Stimulated activated CD8-positive, alpha-beta memory T cell treated with anti-CD3 and anti-CD28 coated beads, Interleukin-2, amount 100 ng/mL, for 1 hour (primary cell): ENCODE measurements at regions not wholly inside any gene's neighbourhood (a gene's known extent, or its start where the extent isn't known, plus 50 kb on each side); places are given as distances from the start of the nearest gene placed in this dataset.

Source experiments
- DNase-seq, 2 donors: peaks; one replicate each; pipeline ENCODE4 v3.0.0-alpha.2; 2020; ENCODE audit warnings: low read depth in 2 of 2

- DNase-seq, result no peak
Observed at GRCh38 chr13:79668201-79668752, 187.3 kb downstream of the NDFIP2 start.

- DNase-seq, result no peak
Observed at GRCh38 chr13:79667771-79668170, 186.8 kb downstream of the NDFIP2 start.

GRCh38 chr13:79663977-79664636 is 183.2 kb downstream of the NDFIP2 start:
- no peak for DNase-seq

GRCh38 chr13:79663435-79663834 is 182.5 kb downstream of the NDFIP2 start:
- no peak for DNase-seq

- no peak for DNase-seq
Observed at GRCh38 chr13:79662882-79663281, 181.9 kb downstream of the NDFIP2 start.

DNA sequence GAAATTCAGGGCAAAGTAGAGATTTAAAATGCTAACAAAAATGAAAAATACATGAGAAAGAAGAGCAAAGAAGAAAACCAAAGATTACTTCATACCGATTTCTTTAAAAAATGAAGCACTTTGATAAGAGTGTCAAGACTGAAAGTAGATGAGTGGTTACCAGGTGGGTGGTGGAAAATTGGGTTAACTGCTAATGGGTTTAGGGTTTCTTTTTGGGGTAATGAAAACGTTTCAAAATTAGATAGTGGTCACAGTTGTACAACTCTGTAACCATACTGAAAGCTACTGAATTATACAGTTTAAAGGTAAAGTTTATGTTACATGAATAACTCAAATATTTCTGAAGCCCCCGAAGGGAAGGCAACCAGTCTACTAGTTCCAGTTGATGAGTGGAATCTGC is 179.4 kb downstream of the NDFIP2 start:
- no peak for DNase-seq

DNA sequence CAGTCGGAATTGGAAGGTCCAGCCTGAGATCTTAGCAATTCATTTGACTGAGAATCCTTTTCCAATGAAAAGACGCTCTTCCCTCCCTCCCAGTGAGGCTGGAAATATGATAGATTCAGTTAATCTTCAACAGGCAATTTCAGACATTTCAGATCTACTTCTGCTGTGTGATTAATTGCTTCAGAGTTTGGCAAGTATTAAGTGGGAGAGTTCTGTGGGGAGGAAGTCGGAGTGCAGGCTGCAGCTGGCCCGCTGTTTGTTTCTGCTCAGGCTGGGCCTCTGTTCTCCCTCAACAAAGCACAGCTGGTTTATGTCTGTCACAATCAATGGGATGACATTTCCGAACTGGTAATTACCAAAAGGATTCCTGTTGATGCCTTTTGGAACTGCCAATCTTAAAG is 178.2 kb downstream of the NDFIP2 start:
- no peak for DNase-seq

- no peak for DNase-seq
Observed at GRCh38 chr13:79658333-79658975, 177.5 kb downstream of the NDFIP2 start.

- no peak for DNase-seq
Observed at GRCh38 chr13:79655509-79655908, 174.6 kb downstream of the NDFIP2 start.

DNA sequence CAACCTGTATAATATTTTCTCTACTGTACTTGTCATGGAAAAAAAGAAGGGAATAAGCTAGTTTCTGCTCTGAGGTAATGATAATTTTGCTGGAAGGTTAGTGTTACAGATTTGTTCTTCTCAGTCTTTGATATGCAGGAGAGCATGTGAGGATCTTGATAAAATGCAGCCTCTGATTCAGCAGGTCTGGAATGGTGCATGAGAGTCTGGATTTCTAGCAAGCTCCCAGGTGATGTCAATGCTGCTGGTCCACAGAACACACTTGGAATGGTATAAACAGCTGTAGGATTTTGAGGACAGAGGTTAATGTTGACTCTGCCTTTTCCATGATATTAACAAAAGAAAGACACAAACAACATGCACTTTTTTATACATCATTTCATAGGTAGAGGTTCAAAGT is 173.6 kb downstream of the NDFIP2 start:
- no peak for DNase-seq

DNA sequence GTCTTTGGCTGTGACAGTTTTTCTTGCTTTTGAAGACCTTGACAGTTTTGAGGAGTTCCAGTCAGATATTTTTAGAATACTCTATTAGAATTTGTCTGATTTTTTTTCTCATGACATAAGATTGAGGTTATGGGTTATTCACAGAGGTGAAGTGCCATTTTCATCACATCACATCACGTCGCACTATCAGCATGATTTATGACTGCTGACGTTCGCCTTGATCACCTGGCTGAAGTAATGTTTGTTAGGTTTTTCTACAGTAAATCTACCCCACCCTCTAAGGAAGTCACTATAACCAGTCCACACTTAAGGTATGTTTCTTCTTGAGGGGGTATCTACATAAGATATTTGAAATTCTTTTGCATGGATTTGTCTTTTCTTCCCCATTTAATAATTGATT is 169.7 kb downstream of the NDFIP2 start:
- DNase-seq, result no peak

DNA sequence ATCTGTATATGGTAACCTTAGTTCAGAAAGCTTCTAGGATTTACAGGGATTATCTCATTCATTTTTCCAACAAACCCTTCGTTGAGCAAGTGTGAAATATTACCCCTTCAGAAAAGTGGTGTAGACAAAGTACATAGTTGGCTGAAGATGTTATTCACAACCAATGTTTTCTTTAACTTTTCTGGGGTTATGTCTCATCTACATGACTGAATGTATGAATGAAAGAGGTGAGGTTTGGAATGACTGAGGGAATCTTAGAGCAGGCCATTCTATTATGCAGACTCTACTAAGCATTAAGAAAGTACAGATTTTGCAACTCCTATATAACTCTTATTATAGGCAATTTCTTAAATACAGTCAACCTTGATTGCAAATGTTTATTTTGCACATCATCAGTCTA is 167.2 kb downstream of the NDFIP2 start:
- no peak for DNase-seq

GRCh38 chr13:79647533-79647932 is 166.6 kb downstream of the NDFIP2 start:
- DNase-seq, result no peak

DNA sequence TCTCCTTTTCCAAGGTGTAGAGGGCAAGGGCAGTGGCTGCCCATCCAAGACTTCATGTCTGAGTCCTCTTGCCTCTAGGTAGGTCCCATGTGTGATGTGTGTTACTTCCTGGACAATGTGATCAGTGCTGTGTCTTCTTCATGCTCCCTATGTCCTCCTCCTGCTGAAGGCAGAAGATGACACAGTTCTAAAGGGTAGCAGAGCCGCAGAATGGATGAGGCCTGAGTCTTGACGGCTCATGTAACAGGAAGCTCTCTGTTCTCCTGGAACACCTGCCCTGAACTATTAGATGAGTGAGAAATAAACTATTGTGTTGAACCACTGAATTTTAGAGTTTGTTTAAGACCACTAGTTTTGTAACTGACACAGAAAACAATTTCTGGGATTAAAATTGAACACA is 165.9 kb downstream of the NDFIP2 start:
- no peak for DNase-seq

DNA sequence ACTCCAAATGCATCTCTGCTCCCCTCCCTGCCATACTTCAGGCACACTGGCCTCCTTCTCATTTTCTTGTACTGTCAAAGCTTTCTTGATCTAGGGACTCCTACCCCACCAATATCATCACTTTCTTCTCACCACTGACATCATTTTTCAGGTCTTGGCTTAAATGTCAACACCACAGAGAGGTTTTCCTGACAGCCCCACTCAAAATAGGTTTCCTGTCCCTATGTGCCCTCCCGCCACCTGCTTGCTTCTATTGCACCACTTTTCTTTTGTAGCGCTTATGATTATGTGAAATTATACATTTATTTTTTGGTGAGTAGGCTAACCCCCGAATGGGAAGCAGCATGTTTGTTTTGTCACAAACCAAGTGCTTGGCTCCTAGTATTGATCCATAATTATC is 164.6 kb downstream of the NDFIP2 start:
- no peak for DNase-seq

- no peak for DNase-seq
Observed at GRCh38 chr13:79642596-79642995, 161.6 kb downstream of the NDFIP2 start.

DNA sequence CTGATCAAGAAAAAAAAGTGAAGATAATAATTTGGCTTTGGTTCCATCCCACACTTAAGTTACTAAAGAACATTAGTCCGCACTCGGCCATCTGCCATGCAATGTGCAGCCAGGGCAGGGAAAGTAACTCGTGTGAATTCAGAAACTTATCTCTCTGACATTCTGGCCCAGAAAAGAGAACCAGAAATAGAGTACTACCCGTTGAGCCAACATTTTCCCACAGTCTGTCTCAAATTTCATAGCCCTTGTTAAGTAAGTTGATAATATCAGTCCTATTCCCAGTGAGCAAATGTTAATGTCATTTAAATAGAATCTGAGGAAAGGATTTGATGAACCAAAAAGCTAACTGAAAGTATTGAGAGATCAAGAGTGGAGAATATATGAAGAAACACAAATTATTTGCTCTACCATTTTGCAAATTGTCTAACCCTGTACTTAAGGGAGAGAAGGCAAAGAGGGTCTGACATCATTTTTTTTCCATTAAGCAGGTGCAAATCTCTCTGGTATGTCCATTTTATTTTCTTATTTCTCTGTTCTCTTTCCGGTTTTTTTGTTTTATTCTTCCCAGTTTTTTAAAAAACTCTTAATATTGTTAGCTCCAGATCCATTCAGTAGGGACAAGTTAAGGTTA is 156.3 kb downstream of the NDFIP2 start:
- DNase-seq, result no peak

DNA sequence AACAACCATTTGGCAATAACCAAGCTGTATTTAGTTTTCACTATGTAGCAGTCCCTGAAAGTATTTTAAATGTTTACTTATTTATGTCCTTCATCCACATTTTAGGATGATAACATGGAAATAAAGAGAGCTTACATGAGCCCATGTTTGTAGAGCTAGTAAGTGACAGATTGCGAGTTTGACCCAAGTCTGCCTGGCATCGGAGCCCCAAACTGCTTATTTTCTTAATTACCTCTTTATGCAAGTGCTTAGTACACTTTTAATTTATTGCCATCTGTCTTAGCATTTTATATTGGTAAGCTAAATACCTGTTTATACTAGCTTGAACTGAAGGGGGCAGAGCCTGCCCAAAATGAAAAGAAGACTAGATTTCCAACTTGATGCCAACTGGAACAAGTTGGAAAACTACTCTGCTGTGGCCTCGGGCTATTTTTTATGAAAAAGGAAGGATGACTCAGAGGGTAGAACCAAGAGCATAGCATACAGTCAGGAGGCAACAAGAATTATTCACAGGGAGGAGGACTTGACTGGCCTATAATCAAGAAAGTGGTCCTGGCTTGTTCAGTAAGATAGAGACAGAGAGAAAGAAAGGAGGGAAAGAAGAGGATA is 150.2 kb downstream of the NDFIP2 start:
- DNase-seq, result no peak

DNA sequence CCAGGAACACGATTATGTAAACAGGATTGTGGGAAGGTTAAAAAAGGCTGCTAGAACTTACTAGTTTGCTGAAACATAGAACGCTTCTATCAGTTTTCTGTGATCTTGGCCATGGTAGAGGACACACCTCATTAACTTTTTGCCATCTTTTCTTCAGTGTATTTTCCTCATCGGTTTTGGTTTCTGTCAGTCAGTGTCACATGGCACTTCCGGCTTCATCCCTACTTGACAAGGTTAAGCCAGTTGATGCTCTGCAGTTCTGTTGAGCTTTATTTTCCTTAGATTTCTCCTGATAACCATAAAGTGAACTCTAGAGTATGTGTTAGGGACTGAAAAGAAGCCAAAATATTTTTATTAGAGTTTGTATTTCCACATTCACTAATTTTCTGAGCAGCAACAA is 147.5 kb downstream of the NDFIP2 start:
- DNase-seq, result no peak

DNA sequence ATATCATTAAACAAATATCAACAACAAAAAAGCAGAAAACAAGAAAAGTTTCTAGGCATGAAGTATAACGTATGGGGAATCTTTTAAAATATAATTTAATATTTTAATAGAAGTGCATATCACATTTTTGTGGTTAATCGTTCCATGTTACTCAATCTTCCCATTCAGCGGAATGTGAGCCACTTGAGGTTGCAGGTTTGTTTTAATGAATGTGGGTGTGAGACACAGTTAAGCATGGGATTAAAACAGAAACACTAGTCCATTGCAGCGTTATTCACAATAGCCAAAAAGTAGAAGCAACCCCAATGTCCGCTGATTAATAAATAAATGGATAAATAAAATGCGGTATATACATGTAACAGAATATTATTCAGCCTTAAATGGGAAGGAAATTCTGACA is 146.0 kb downstream of the NDFIP2 start:
- DNase-seq, result no peak

DNA sequence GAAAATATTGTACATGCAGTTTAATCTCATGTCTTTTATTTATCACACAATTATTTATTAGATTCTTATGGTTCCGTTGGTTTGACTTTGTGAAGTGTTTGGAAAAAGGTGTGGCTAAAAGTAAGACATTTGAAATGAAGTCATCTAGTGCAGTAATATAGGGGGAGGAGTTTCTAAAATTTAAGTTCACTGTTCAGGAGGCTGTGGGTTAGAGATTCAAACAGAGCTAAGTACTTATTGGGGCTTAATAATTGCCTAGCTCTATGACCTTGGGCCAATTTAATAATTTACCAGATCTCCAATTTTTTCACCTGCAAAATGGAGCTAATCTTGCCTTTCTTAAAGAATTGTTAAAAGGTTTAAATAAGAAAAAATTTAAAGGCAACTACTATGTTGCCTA is 144.6 kb downstream of the NDFIP2 start:
- DNase-seq, result no peak

DNA sequence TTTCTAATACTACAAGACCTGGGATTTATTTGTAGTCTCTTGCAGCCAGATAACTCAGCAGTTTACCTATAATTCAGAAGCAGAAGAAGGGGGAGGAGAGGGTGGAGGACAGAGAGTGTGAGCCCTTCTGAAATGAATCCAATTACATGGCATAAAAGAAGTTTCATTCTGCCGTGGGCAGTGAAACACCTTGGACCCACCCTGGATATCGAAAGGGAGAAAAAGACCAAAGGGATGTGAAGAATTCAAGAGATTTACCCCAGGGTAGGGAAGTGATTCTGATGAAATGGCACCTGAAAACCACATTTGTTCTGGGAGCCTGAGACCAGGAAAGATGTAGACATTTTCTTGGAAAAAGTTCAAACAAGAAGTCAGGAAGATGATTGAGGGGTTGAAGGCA is 140.9 kb downstream of the NDFIP2 start:
- DNase-seq, result no peak

DNA sequence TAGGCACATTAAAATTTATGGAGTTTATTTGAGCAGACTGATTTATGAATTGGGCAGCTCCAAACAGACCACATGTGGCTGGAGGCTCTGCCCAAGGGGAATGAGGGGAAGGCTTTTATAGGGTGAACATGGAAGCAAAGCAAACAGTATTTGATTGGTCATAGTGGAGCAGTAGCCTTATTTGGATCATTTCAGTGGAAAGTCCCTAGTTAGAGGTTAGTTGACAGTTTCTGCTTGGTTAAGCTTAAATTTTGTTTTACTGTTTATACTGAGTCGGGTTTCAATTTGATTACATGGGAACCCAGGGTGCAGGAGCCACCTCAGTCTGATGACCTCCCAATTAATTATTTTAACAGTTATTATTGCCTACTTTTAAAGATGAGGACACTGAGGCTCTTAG is 140.5 kb downstream of the NDFIP2 start:
- DNase-seq, result no peak
